Bronchial epithelial cell (primary cell): ENCODE measurements at regions not wholly inside any gene's neighbourhood (a gene's known extent, or its start where the extent isn't known, plus 50 kb on each side); places are given as distances from the start of the nearest gene placed in this dataset.

Experiments
- DNase-seq: peaks from one replicate; pipeline ENCODE4 v3.0.0-alpha.2; 2010; ENCODE audit warnings: low read depth
- FAIRE-seq: peaks from 2 replicates; lab custom pipeline; 2011; peaks lifted over from hg19 to GRCh38; lab: Jason Lieb, UNC
- H3K27me3 ChIP-seq: 2 replicates; pipeline ENCODE4 v1.5.1; 2011; ENCODE audit warnings: low read length; ENCODE audit not compliant: control insufficient read depth, insufficient read depth
- H3K36me3 ChIP-seq: 2 replicates; pipeline ENCODE4 v1.5.1; 2011; ENCODE audit warnings: low read length; ENCODE audit not compliant: control insufficient read depth, insufficient read depth
- H3K4me3 ChIP-seq: 2 replicates; pipeline ENCODE4 v1.5.1; 2011; ENCODE audit warnings: mild to moderate bottlenecking, low read depth, low read length, control low read depth
- CTCF ChIP-seq: IDR thresholded peaks from 2 replicates; pipeline ENCODE4 v1.5.1; 2011; ENCODE audit warnings: mild to moderate bottlenecking, moderate library complexity, low read length, control low read depth, inconsistent platforms; ENCODE audit not compliant: insufficient read depth, severe bottlenecking

GRCh38 chr7:132065193-132065988 is 509.0 kb upstream of the PODXL start:
- Histone ChIP-seq H3K36me3 (no peaks in the 10 kb centered on the region), H3K4me3 (no peak overlapping the region), H3K27me3 (no peaks in the 10 kb centered on the region)
- FAIRE-seq (peak; percentile 47), DNase-seq (peak; percentile 97)
- TF ChIP-seq CTCF, result no peak

GRCh38 chr7:132063800-132064199 is 507.4 kb upstream of the PODXL start:
- no peak for DNase-seq
- Histone ChIP-seq H3K27me3 (no peaks in the 10 kb centered on the region), H3K4me3 (no peak overlapping the region), H3K36me3 (no peaks in the 10 kb centered on the region)
- no peak for TF ChIP-seq CTCF
- no peak for FAIRE-seq

GRCh38 chr7:132061937-132062336 is 505.5 kb upstream of the PODXL start:
- FAIRE-seq (peak; percentile 62), DNase-seq (peak; percentile 27)
- Histone ChIP-seq H3K4me3 (no peak overlapping the region), H3K36me3 (no peaks in the 10 kb centered on the region), H3K27me3 (no peaks in the 10 kb centered on the region)
- no peak for TF ChIP-seq CTCF

- no peak for FAIRE-seq
- DNase-seq, result no peak
- no peaks in the 10 kb centered on the region for H3K36me3 ChIP-seq
- no peak overlapping the region for H3K4me3 ChIP-seq
- H3K27me3 ChIP-seq, result peaks cover 1% of the 10 kb centered on the region
- no peak for TF ChIP-seq CTCF
These were observed 502.7 kb upstream of the PODXL start for GRCh38 chr7:132059141-132059540.

GRCh38 chr7:132055336-132056120 is 499.1 kb upstream of the PODXL start:
- FAIRE-seq, result no peak
- Histone ChIP-seq H3K4me3 (no peak overlapping the region), H3K36me3 (no peaks in the 10 kb centered on the region), H3K27me3 (peaks cover 2% of the 10 kb centered on the region)
- DNase-seq, result no peak
- TF ChIP-seq CTCF, result no peak
